DND-41 (cell line): ENCODE measurements at regions not wholly inside any gene's neighbourhood (a gene's known extent, or its start where the extent isn't known, plus 50 kb on each side); places are given as distances from the start of the nearest gene placed in this dataset.

Experiments used
- CTCF ChIP-seq: IDR thresholded peaks from 2 replicates; pipeline ENCODE4 v1.5.1; 2012; ENCODE audit warnings: borderline replicate concordance, low read length, moderate library complexity, mild to moderate bottlenecking; ENCODE audit not compliant: poor library complexity, severe bottlenecking; ENCODE audit errors: extremely low read depth
- EZH2 ChIP-seq: IDR thresholded peaks from 3 replicates; pipeline ENCODE4 v1.6.1; 2012; ENCODE audit warnings: borderline replicate concordance, low read depth, mild to moderate bottlenecking, moderate library complexity, low read length, inconsistent platforms; ENCODE audit not compliant: severe bottlenecking

GRCh38 chr17:62130739-62131138, 65.7 kb upstream of the MED13 start:
- TF ChIP-seq EZH2 (no peak), CTCF (no peak)
